HFF-Myc (cell line): ENCODE measurements at regions not wholly inside any gene's neighbourhood (a gene's known extent, or its start where the extent isn't known, plus 50 kb on each side); places are given as distances from the start of the nearest gene placed in this dataset.

Source experiments
- DNase-seq: peaks from one replicate; pipeline ENCODE4 v3.0.0-alpha.2; 2011; ENCODE audit warnings: low read depth; ENCODE audit errors: extremely low read depth
- H3K4me3 ChIP-seq: replicated peaks from 2 replicates; pipeline ENCODE4 v1.5.1; 2011; ENCODE audit warnings: low read depth, mild to moderate bottlenecking, control low read depth, low read length
- CTCF ChIP-seq: IDR thresholded peaks from 2 replicates; pipeline ENCODE4 v1.5.1; 2012; ENCODE audit warnings: mild to moderate bottlenecking, low read depth, low read length, control low read depth; ENCODE audit errors: missing control alignments

GRCh38 chr20:21947406-21947805, 241.9 kb downstream of the PAX1 start:
- DNase-seq, result no peak
- H3K4me3 ChIP-seq, result no peak overlapping the region
- TF ChIP-seq CTCF, result no peak

GRCh38 chr20:21944227-21944626, 238.8 kb downstream of the PAX1 start:
- DNase-seq, result no peak
- TF ChIP-seq CTCF, result no peak
- no peak overlapping the region for H3K4me3 ChIP-seq

- H3K4me3 ChIP-seq, result no peak overlapping the region
- TF ChIP-seq CTCF, result no peak
- DNase-seq, result no peak
Observed at GRCh38 chr20:21941941-21942805, 236.7 kb downstream of the PAX1 start.

- TF ChIP-seq CTCF, result no peak
- no peak for DNase-seq
- no peak overlapping the region for H3K4me3 ChIP-seq
Observed at GRCh38 chr20:21936720-21937380, 231.4 kb downstream of the PAX1 start.

- DNase-seq, result no peak
- no peak for TF ChIP-seq CTCF
- no peak overlapping the region for H3K4me3 ChIP-seq
Observed at GRCh38 chr20:21936261-21936660, 230.8 kb downstream of the PAX1 start.

GRCh38 chr20:21933526-21933925, 228.1 kb downstream of the PAX1 start:
- no peak for DNase-seq
- no peak overlapping the region for H3K4me3 ChIP-seq
- no peak for TF ChIP-seq CTCF

GRCh38 chr20:21921251-21921650, 215.8 kb downstream of the PAX1 start:
- no peak overlapping the region for H3K4me3 ChIP-seq
- DNase-seq, result no peak
- TF ChIP-seq CTCF, result no peak
